GM19452 (cell line): ENCODE measurements at regions not wholly inside any gene's neighbourhood (a gene's known extent, or its start where the extent isn't known, plus 50 kb on each side); places are given as distances from the start of the nearest gene placed in this dataset.

ENCODE experiments used
- ATAC-seq: cut with Tn5 transposase; IDR thresholded peaks from one replicate; pipeline ENCODE4 v1.9.1; 2021; ENCODE audit not compliant: unreplicated experiment

DNA sequence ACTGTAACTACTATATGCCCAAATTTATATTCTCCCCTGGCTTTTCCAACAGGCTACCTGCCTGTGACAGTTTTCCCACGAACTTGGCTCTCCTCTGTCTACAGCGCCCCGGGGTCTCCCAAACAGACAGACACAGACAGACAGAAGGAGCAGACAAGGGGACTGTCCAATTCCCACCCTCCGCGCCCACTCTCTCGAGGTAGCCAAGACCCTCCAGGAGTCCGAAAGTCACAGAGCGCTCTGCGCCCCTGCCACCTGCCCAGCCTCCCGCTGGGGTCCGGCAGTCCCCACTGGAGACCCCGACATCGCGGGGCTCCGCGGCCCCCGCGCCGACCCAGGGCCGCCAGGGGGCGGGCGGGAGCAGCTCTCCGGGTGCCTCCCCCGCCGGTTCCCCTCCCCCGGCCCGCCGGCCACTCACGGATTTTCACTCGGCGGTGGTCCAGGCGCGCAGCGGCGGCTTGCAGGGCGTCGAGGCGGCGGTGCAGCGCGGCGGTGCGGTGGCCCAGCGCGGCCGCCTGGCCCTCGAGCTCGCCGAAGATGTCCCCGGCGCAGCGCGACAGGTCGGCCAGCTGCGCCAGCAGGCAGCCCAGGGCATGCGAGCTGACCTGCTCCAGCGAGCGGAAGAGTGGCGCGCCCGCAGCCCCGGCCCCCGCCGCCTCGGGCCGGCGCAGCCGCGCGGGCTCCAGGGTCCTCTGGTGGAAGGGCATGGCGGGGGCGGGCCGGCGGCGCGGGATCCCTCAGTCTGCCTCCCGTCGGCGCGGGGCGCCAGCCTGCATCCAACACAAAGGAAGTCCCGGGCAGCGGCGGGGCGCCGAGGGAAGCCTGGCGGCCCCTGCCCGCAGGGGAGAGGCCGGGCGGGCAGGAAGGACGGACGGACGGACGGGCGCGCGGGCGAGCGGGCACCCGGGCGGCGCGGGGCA, 81.3 kb upstream of the CCDC28A start:
- peak; percentile 62 for ATAC-seq

DNA sequence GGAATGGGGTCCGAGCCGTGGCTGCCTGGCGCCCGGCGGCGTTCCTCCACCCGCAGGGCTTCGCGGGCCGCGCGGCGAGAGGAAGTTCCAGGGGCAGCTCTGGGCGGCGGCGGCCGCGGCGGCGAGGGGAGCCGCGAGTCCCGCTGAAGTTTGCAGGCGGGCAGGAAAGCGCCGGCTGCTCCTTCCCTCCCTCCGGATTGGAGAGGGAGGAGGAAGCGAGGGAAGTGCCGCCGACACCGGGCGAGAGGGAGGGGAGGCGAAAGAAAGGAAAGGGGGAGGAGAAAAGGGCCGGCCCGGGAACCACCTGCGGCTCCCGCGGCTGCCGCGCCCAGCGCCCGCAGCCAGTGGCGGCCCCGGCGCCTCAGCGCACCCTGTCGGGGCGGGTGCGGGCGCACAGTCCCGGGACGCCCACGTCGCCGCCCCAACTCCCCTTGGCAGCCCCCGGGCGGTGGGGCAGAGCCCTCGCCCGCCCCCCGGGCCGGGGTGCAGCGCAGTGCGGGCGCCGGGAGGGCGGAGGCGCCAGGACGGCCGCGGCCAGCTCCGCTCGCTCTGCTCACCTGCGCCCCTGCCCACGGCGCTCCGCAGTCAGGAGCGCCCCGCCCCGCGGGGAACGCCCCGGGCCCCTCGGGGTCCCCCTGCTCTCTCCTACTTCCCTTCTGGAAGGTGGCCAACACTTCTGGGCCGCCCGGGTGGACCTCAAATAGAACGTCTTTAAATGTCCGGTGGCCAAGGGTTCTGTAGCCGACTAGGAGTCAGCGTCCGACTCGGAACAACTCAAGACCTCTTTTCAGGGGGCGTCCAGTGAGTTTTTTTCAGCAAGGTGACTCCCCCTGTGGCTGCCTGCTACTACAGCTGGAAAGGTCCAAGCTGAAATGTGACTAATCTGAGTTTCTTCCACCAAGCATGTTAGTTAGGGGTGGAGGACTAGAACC, 80.3 kb upstream of the CCDC28A start:
- ATAC-seq: peak; percentile 52

DNA sequence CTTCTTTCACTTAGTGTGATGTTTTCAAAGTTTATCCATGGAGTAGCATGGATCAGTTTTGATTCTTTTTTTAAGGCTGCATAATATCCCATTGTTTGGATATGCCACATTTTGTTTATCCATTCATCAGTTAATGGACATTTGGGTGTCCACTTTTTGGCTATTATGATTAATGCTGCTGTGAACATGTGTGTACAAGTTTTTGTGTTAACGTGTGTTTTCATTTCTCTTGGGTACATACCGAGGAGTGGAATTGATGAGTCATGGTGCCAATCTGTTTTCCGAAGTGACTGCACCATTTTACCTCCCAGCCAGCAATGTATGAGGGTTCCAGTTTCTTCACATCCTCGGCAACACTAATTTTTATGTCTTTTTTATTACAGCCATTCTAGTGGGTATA, 78.4 kb upstream of the CCDC28A start:
- ATAC-seq: no peak

DNA sequence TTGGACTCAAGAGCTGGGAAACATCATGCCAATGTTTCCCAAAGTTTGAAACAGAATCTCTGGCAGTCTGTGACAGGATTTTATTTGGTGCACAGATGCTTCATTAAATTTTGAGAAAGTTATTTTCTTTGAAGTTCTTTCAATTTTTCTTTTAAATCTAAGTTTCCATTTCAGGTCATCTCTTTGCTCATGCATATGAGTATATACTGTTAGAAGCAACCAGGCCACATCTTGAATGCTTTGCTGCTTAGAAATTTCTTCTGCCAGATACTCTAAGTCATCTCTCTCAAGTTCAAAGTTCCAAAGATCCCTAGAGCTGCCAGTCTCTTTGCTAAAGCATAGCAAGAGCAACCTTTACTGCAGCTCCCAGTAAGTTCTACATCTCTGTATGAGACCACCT, 59.1 kb upstream of the CCDC28A start:
- ATAC-seq: no peak

DNA sequence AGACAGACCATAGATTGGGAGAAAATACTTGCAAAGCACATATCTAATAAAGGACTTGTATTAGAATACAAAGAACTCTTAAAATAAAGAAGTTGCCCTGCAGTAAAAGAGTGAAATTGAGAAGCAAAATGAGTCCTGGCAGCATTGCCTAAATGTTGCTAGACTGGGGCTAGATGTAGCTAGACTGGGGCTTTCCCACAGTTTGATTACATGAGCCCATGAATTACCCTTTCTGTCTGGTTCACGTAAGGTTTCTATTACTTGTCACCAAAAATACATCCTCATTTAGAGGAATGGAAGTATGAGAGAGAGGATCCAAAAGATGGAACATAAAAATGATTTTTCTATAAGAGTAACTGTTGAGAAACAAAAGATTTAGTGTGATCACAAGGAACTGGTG, 57.6 kb upstream of the CCDC28A start:
- no peak for ATAC-seq

DNA sequence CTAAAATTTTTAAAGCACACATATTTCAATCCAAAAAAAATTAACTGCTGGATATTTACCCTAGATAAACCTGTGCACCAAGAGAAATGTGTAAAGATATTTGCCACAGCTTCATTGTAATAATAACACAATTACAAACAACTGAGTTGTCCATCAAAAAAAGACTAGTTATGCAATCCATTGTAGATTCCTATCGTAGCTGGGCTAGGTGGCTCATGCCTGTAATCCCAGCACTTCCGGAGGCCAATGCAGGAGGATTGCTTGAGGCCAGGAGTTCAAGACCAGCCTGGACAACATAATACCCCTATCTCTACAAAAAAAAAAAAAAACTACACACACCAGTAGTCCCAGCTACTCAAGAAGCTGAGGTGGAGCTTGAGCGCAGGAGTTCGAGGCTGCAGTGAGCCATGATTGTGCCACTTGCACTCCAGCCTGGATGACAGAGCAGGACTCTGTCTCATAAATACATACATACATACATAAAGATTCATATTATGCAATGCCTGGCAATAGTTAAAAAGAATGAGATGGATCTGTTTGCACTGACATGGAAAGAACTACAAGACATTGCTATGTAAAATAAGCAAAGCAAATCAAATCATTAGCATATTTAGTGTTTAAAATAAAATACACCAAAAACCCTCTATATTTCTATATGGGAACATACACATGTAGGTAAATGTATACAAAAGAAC, 56.5 kb upstream of the CCDC28A start:
- no peak for ATAC-seq

DNA sequence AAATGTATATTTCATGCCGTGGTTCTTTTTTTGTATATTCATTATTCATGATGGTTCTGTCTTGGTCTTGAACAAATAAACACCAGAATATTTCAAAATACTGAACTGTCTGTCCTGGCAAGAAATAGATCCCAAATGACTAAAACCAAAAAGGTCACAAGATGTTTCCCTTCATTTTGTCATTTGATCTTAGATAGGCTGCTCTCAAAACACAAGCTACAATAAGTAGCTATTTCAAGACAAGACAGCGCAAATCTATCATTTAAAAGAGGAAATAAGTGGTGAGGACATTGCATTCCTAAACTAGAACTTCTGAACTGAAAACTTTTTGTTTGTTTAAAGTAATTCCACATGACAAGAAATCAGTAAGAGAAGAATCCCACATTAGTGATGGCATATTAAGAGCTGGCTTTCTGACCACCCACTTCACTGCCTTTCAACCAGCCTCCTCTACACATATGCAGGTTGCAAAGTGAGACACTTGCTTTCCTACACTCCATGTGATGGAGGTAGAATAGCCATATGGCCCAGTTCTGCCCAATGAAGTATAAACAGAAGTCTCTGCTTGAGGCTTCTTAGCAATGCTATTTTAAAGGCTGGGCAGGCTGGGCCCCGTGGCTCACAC, 54.4 kb upstream of the CCDC28A start:
- no peak for ATAC-seq

DNA sequence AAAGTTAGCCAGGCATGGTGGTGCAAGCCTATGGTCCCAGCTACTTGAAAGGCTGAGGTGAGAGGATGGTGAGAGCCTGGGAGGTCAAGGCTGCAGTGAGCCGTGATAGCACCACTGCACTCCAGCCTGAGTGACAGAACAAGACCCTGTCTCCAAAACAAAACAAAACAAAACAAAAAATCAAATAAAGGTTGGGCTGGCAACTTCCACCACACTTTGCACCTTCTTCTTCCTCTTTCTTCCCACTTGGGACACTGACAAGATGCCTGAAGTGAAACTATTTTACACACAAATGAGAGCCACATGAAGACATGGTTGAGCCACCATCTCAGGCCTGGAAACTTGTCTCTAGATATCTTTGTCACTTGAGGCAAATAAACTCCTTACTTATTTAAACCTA, 53.8 kb upstream of the CCDC28A start:
- ATAC-seq: no peak

DNA sequence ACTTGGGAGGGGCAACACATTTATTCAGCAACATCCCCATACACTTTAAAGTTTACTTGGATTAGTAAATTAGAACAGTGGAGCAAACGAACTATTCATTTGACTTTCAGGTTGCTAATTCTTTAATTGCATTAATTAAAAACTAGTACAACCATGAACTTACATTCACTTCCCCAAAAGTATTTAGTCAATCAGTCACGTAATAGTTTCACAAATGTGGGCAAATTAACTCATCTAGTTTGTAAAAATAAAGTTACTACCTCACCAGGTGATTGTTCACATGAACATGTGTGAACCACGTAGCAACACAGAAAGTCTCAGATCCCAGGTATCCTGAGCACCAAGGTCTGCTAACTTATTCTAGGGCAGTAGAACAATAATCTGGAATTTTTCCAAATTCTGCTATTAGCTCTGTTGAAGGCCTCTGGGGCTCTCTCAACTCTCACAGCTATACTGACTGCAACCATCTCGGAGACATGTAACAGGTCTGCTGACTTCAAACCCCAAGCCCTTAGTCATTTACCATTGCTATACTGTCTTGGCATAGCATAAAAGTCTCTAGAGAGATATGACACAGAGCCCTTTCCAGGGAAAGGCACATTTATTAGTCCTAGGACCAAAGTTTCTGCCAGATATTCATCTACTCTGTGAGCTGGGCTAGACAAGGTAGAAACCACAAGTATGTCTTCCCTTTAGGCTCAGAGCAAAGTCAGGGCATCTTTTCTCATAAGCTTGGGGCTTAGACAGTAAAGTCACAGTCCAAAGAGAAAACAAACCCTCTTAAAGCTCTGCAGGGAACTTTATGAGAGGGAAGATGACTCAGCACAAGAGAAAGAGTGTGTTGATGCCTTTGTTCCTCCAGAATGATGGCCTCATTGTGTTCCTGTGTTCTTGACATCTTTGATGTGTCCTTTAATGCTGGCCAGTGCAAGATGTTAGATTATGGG, 50.9 kb upstream of the CCDC28A start:
- ATAC-seq: peak; percentile 68
